Stomach (tissue), 4 donors: ENCODE measurements at regions not wholly inside any gene's neighbourhood (a gene's known extent, or its start where the extent isn't known, plus 50 kb on each side); places are given as distances from the start of the nearest gene placed in this dataset.

Experiments
- CTCF ChIP-seq, 7 experiments: fragments of 450-650 bp in 4 of 7; fragments of 200-600 bp in 3 of 7; sonication (generic) in 3 of 7; IDR thresholded peaks; one replicate each; pipeline ENCODE4 v1.5.1; 2016 to 2019; ENCODE audit warnings: antibody characterized with exemption in 7 of 7, control low read depth in 2 of 7, mild to moderate bottlenecking in 1 of 7
- EP300 ChIP-seq: sonication (generic); formaldehyde crosslinking; IDR thresholded peaks from one replicate; pipeline ENCODE4 v1.6.1; 2017; ENCODE audit warnings: antibody characterized with exemption
- POLR2A ChIP-seq, 4 donors: fragments of 450-650 bp; IDR thresholded peaks; one replicate each; pipeline ENCODE4 v1.6.1; 2016; ENCODE audit warnings: antibody characterized with exemption in 4 of 4, control low read depth in 2 of 4, mild to moderate bottlenecking in 1 of 4, moderate library complexity in 1 of 4
- POLR2AphosphoS5 ChIP-seq, 3 donors: sonication (generic); formaldehyde crosslinking; IDR thresholded peaks; one replicate each; pipeline ENCODE4 v1.6.1; 2016; ENCODE audit warnings: antibody characterized with exemption in 3 of 3

GRCh38 chr7:155961241-155962190, 149.3 kb upstream of the SHH start:
- TF ChIP-seq CTCF (IDR thresholded peaks at IDR 0.05) (no peak), POLR2AphosphoS5 (IDR thresholded peaks at IDR 0.05) (peak in 2 of 3 donors; percentile 42 to 69), POLR2A (IDR thresholded peaks at IDR 0.05) (no peak), EP300 (no peak)
